T-helper 1 cell treated with Interleukin-12 subunit alpha and Interleukin-12 subunit beta and Interleukin-4 antibody, amounts not matched to agents 30 ng/mL and 1 ng/mL, for 36 hours (primary cell): ENCODE measurements at regions not wholly inside any gene's neighbourhood (a gene's known extent, or its start where the extent isn't known, plus 50 kb on each side); places are given as distances from the start of the nearest gene placed in this dataset.

Experiments
- intact Hi-C: fragments of 100-400 bp; cut with micrococcal nuclease; formaldehyde crosslinking; loops from one replicate; pipeline ENCODE4 v1.15.1; 2024

- intact Hi-C loops, result no loop called here
Observed at GRCh38 chr11:134471087-134471715, 59.2 kb upstream of the B3GAT1 start.

GRCh38 chr11:134470238-134470637 lies 58.2 kb upstream of the B3GAT1 start:
- intact Hi-C loops, result no loop called here

GRCh38 chr11:134469627-134470026 lies 57.6 kb upstream of the B3GAT1 start:
- intact Hi-C loops, result no loop called here

GRCh38 chr11:134468796-134469195 lies 56.8 kb upstream of the B3GAT1 start:
- intact Hi-C loops, result no loop called here

- intact Hi-C loops, result no loop called here
Observed at GRCh38 chr11:134468081-134468668, 56.1 kb upstream of the B3GAT1 start.

- intact Hi-C loops, result no loop called here
Observed at GRCh38 chr11:134466610-134467567, 54.8 kb upstream of the B3GAT1 start.

- intact Hi-C loops, result no loop called here
Observed at GRCh38 chr11:134466156-134466555, 54.1 kb upstream of the B3GAT1 start.

- intact Hi-C loops, result no loop called here
Observed at GRCh38 chr11:134464981-134465730, 53.1 kb upstream of the B3GAT1 start.

GRCh38 chr11:134464196-134464595 lies 52.2 kb upstream of the B3GAT1 start:
- intact Hi-C loops, result no loop called here

GRCh38 chr11:134463716-134464115 lies 51.7 kb upstream of the B3GAT1 start:
- intact Hi-C loops, result no loop called here
